GM21786 (cell line): ENCODE measurements at regions not wholly inside any gene's neighbourhood (a gene's known extent, or its start where the extent isn't known, plus 50 kb on each side); places are given as distances from the start of the nearest gene placed in this dataset.
A peak's percentile ranks its signal among the peaks of the same experiment; 100 is the strongest.

Experiments
- ATAC-seq: cut with Tn5 transposase; IDR thresholded peaks from one replicate; pipeline ENCODE4 v1.9.1; 2021; ENCODE audit not compliant: unreplicated experiment

DNA sequence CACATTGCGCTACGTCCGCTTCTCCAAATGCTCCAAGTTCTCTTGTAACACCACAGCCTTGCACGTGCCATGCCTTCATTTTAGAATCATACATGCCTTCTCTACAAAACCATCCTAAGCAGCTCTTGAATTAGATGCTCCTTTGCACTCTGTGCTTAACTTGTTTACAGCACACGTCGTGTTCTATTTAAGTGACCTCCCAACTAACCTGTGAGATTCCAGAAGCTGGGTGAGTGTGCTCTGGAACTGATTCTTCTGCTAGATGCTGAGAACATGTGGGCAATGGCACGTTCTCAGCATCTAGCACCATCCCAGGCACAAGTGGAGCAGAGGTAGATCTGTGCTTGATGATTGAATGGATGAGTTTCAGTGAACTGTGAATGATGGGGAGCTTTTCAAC, 100.0 kb upstream of the NEDD9 start:
- no peak for ATAC-seq

DNA sequence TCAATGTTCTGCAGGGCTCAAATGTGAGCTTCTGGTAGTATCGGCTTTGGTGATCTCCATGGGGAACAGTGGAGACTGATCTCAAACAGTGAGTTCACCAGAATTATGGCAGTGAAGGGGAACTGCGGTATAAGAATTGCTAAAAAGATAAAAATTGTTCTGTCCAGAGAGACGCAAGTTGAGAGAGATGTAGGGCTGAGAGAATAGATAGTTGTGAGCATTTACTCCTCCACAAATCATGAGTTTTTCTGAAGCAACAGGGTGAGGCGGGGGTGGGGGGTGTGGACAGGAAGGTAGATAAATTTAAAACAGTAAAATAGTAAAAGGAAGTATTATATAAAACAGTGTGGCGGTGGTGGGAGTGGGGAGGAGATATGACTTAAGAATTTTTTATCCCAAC, 98.6 kb upstream of the NEDD9 start:
- ATAC-seq, result no peak

DNA sequence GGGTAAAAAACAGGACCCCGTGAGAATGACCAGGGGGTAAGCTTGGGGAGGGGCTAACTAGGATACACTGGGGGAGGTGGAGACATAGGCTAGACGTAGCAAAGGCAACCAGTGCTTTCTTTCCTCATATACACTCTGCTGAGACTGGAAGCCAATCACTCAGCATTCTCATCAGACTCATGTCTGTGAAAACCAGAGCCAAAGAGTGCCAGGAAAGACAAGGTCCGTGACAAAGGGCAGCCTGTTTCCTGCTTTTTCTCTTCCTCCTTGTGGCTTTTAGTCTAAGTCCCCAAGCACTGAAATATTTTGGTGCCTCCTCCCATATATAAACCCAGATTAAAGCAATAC, 97.9 kb upstream of the NEDD9 start:
- no peak for ATAC-seq

DNA sequence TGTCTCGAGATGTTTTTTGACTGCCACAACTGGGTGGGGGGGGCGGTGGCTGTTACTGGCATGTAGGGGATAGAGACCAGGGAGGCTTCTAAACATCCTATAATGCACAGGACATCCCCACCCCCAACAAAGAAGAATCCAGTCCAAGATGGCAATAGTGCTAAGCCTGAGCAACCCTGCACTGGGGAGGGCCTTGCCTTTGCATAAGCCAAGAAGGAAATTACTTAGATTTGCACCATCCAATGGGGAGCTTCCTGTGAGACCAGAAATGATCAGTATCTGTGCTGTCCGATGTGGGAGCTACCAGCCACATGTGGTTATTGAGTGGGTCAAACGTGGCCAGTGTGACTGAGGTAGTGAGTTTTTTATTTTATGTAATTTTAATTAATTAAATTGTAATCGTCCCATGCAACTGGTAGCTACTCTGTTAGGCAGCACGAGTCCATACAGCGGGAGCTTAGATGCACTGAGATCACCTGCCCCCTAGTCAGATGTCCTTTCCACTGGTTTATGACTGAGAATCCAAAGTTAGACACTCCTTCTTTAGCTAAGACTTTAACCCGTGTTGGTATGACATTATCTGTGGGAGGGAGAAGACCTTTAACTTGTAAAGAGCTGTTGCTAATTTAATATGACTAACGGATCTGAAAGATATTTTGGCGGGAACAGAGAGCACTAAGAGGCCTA, 97.4 kb upstream of the NEDD9 start:
- no peak for ATAC-seq

DNA sequence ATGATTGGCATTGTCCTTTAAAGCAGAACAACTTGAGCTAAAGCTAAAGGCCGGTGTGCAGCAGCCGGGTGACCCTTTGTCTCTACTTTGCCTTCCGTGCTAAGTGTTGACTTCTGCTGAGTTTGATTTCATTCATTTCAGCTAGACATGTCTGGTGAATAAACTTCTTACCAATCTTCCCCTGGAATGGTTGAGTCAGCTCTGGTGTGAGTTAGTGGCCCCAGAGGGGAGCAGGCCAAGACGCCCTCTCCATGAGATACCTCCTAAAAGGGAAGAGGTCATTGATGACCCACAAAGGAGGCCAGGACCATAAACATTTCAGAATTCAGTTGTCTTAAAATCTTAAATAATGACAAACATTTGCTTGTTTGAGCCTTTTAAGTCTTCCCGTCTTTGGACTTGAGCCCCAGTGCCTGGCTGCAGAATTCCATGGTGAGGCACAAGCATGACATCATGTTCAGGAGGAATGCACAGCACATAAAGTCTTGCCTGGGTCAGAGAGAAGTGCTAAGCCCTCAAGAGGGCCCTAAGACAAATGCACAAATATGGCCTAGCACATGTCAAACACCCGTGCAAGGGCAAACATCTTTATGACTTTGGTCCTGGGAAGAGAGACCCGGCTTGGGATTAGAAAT, 96.3 kb upstream of the NEDD9 start:
- ATAC-seq, result no peak

DNA sequence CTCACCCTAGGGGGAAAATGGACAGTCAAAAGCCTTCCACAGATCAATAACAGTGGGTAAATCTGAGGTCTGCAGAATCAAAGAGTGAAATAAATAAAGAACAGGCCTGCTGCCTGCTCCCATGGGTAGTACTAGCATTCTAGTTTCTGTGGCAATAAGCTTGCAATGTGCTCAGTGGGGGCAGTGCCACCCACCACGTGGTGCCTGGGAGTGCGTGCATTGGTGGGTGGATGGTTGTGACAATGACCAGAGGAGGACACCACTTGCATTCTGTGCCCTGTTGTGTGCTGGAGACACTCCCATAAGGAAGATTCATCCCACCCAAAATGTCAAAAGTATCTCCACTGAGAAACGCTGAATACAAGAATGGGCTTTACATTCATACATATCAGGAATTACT, 95.5 kb upstream of the NEDD9 start:
- no peak for ATAC-seq

DNA sequence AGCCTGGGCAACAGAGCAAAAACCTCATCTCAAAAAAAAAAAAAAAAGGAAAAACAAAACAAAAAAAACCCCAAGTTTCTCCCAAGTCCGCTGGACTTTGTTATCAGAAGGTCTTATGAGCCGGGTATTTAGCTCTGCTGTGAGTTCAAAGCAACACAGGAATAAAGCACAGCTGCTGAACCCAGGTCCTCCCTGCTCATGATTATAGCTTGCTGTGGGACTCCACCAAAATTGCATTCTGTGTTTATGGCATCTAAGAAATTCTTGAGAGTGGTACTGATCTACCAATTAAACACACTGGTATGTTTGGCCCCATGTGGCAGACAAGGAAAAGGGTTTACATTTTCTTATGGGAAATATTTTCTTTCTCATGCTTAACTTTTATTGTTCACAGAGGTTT, 93.6 kb upstream of the NEDD9 start:
- ATAC-seq, result no peak

DNA sequence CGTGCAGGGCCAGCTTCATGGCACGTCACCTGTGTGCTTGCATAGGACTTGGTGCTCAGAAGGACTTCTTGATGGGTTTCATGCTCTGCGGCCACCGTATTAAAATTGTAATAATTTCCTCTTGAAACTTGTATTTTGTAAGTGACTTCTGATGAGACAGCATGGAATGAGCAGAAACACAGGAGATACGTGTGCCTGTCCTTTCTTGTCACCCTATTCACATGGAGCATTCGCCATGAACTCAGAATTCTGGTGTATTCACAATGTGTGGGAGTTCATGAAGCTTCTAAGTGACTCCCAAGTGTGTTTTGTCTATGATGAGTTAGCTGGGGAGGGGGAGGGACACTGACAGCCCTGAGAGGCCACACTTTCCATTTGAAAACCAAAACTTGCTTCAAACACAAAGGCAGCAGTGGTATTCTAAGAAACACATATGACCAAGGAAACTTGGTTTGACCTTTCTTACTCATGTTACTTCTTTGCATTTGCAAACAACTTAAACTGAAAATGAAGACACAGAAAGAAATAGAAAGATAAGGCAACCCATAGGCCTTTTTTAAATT, 92.1 kb upstream of the NEDD9 start:
- peak; percentile 87 for ATAC-seq

DNA sequence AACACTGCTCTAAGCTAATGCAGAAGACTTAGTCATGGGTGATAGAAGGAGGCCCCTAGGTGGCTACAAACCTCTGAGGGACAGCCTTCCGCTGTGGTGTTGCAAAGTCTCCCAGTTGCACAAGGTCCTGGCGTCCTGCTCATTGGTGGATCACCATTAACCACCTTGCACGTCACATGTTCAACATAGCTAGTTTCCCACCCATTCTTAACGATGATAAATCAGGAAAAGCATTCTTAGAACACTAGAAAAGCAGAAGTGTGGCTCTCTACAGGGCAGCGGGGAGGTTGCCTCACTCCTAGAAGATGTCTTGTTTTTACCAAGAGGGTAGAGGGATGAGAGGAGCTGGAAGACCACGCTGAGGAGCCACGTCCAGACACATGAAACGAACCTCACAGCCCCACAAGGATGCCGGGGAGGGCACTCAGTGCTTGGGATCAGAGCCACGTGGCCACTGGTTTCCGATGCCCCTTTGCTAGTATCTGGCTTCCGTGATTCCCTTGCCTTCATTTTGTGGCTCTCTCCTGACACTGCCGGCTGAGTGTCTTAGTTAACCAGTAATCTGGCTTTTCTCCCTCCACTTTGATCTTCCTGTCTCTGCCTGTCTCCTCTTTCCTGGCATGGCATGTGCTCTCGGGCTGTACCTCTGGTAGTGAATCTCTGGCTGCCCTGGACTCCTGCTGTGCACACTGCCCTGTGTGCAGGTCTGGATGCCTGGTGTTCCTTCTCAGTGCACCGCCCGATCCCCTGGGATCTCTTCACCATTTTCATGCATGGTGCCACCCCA, 91.4 kb upstream of the NEDD9 start:
- no peak for ATAC-seq

DNA sequence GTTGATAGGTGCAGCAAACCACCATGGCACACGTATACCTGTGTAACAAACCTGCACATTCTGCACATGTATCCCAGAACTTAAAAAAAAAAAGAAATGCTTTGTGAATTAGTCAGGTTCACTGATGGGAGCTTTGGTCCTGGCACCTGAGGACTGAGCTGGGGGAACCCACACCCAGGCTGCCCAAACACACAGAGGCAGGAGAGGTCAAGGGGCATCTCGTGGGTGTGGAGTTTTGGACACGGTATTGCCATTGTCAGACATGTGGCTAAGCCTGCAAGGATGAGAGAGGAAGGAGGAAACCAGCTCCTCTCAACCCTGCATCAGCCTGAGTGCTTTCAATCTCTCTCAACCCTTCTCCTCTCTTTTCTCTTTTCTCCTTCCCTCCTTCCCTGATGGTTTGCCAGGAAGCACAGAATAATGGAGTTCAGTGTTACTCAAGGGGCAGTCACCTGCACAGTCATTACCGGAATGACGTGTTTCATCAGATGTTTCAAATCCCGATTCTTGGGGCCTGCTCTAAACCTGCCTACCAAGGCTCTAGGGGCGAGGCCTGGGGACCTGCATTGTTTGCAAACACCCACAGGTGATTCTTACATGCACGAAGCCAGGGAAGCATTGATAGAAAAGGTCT, 89.9 kb upstream of the NEDD9 start:
- ATAC-seq, result no peak

DNA sequence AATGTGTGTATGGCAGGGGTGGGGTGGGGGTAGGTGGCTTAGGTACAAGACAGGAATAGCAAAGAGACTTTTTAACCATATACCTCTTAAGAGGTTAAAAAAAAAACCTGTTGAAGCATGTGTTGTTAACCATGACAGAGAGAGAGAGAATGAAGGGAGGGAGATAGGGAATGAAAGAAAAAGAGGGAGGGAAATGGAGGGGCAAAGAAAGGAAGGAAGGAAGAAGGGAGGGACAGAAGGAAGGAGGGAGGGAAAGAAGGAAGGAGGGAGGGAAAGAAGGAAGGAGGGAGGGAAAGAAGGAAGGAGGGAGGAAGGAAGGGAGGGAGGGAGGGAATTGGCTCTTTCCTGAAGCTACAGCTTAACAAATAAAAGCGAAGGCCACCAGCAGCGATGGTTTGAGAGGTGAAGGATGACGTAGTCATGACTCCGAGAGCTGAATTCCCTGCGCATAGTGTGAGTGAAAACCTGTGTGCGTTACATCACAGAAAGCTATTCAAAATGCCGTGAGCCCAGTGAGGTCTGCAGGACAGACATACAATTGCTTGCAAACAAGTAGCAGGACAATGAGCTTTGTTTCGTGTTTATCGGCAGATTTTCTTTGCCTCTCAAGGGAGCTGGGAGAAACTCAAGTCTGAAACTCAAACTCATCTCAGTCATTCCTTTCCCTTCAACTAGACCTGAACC, 88.6 kb upstream of the NEDD9 start:
- ATAC-seq, result no peak

DNA sequence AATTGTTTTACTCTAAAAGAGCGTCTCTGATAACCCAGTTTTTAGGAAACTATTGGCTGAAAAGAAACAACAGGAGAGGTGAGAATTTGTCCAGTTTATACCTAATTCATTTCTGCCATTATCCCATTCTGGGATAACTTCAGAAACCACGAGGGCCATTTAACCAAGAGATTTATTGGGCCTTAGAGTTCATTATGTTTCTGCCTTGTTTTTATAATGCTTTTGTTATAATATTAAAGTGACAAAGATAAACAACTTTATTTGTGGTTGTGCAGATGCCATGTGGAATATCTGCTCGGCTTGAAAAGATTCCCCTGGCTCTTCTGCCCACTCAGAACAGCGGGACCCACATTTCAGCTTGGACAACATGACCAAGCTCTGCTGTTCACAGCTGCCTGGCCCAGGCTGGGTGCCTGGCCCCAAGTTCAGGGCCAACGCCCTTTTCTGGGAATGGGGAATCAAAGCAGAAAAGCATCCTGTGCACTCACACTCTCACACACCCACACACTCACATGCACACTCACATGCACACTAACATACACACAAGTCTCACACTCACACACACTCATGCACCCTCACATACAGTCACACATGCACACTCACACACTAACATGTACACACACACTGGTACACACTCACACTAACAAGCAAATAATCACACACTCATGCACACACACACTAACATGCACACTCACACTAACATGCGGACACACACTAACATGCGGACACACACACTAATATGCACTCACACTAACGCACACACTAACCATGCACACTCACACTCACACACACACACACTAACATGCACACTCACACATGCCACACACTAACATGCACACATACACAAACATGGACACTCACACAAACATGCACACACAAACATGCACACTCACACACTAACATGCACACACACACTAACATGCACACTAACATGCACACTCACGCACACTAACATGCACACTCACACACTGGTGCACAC, 86.7 kb upstream of the NEDD9 start:
- no peak for ATAC-seq

DNA sequence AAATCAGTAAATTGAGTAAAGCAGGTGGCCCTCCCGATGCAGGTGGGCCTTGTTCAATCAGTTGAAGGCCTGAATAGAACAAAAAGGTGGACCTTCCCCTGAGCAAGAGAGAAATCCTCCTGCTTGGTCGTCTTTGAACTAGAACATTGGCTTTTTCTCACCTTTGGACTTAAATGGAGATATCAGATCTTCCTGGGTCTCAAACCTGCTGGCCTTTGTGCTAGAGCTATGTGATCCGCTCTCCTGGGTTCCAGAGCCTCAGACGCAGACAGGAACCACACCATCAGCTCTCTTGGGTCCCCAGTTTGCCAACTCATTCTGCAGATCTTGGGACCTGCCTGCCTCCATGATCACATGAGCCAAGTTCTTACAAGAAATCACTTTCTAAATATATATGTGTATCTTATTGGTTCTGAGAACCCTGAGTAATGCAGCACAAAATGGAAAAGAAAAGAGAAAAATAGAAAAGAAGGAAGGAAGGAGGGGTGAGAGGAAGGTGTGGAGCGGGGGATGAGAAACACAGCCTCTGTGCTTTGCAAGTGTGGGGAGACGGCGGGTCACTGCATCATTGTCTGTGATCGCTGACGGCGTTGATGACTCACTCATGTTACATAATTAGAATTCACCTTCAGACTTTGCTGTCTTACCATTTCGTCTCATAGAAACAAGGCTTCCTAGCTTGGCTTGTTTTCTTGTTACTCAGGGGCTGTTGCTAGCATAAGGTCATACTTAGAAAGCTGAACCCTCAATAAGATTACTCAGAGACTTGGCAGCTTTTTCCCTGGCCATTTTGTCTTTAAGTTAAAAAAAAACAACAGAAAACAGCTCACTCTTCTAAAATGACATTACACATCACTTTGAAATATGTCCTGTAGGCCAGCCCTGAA, 85.7 kb upstream of the NEDD9 start:
- ATAC-seq, result peak; percentile 79

DNA sequence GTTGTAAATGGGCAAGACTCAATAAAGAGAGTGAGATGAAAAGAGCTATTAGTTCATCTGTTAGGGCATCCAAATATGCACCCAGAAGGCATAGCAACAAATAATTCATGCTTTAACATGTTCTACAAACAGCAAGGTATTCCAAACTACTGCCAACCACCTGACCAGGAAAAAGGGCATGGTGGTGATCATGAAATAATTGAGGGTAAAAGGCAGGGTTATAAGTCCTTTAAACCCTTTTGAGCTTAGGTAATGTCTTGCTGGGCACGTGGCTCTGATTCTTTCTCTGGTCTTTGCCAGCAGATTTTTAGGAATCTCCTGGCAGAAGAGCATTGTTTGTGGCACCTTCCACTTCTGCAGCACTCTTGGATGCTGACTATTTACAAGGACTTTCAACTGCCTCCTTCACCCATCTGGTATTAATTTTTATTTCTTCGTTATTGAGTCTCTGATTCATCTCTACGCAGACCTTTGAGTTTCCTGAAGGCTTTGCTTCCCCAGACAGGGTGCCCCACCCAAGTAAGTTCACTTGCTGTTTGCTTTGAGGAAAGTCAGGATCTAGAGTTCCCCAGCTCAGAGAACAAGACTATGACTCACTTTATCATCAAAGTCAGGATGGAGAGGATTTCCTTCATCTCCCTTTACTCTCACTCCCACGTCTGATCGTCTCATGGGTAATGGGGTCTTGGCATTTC, 83.4 kb upstream of the NEDD9 start:
- ATAC-seq, result no peak

DNA sequence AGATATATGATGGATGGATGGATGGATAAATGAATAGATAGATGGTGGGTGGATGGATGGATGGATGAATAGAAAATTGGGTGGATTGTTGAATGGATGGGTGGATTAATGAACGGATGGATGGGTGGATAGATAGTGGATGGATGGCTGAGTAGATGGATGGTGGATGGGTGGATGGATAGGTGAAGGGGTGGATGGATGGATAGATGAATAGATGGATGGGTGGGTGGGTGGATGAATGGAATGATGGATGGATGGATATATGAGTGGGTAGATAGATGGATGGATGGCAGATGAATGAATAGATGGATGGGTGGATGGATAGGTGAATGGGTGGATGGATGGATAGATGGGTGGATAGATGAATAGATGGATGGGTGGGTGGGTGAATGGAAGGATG, 80.7 kb upstream of the NEDD9 start:
- ATAC-seq, result no peak

DNA sequence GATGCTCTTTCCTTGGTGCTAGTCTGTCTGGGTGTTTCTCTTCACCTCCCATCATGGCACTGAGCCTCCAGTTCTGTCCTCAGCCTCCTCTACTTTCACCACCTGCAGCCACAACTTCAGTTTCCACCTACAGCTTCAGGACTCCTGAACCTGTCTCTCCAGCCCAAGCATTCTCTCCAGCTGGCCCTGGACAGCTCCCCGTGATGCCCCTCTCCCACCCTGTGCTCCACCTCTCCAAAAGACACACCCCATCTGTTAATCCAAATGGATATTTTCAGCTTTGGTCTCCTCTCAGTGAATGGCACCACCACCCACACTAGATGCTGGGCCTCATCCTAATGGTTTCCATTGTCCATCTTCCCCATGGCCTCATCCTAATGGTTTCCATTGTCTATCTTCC, 79.5 kb upstream of the NEDD9 start:
- no peak for ATAC-seq

DNA sequence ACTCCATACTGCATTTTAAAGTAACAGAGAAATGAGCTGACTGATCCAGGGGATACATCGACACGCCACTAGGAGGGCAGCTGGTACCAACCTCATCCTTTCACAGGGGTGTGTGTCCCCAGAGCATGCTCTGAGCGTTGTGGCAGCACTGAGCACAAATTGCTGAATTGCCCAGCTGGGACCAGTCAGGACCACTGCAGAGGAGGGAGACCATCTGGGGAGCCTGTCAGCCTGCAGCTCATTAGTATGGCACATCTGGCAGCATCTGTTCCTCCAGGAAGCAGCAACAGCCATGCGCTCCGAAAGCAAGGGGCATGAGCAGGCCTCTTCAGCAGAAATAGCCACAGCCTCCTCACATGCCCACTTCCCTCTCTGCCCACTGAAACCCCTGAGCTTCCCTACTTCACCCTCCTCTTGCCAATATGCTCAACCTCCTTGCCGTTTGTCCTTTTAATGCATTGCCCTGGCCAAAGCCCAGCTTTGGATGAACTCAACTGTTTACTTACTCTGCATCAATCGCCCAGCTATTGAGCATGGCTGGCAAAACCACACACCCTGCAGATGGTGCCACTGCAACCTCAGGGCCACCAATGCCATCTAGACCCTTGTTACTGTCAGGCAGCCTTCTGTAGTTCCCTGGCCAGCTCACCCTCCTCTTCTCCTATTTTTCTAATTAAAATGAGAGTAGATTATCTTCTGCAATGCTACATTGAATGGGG, 77.6 kb upstream of the NEDD9 start:
- ATAC-seq, result no peak

DNA sequence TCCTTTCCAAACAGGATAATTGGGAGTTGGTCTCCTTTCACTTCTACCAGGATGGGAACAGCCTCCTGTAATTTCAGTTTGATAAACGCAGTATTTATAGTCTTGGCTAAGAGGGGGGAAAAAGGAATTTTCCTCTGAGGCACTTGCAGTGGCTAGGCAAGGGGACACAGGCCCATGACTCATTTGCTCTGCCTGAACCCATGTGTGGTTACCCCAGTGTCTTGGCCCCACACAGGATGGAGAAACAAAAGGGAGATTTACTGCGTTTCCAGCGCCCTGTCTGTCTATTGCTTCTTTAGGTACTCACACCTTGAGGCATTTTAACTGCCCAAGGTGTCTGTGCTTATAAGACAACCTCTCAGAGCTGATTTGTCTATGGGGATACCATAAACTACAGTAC, 74.8 kb upstream of the NEDD9 start:
- ATAC-seq, result no peak
